ENCODE measurements at regions not wholly inside any gene's neighbourhood (a gene's known extent, or its start where the extent isn't known, plus 50 kb on each side); places are given as distances from the start of the nearest gene placed in this dataset.

GRCh38 chr4:63171341-63171740 is 1237.9 kb downstream of the TECRL start:
- DNase-seq (no peak), FAIRE-seq (no peak)
- no peak overlapping the region for H3K4me3 ChIP-seq (ENCODE audit: low read length in 3 of 3)
- H3K27me3 ChIP-seq (ENCODE audit: control insufficient read depth, insufficient read depth, low read length), result no peaks in the 10 kb centered on the region
- H3K36me3 ChIP-seq (ENCODE audit: control insufficient read depth in 2 of 3, insufficient read depth in 3 of 3, low read length in 3 of 3), result no peaks in the 10 kb centered on the region
- no peak for TF ChIP-seq CTCF (IDR thresholded peaks at IDR 0.05; ENCODE audit: borderline replicate concordance, extremely low read depth, insufficient read depth)
- H3K4me1 ChIP-seq (ENCODE audit: control insufficient read depth in 2 of 3, insufficient read depth in 2 of 3, low read depth in 1 of 3, low read length in 3 of 3), result no peaks in the 10 kb centered on the region
- no peaks in the 10 kb centered on the region for H3K9me3 ChIP-seq (ENCODE audit: control insufficient read depth in 2 of 3, insufficient read depth in 1 of 3, low read length in 3 of 3)
- intact Hi-C loops (cut with DNase I), result no loop called here
- H3K27ac ChIP-seq (ENCODE audit: low read depth in 2 of 2, low read length in 2 of 2), result no peak overlapping the region
- H3K9ac ChIP-seq (ENCODE audit: low read length in 3 of 3), result no peak overlapping the region

GRCh38 chr4:63170923-63171322 is 1238.3 kb downstream of the TECRL start:
- Histone ChIP-seq H3K27me3 (ENCODE audit: control insufficient read depth, insufficient read depth, low read length) (no peaks in the 10 kb centered on the region), H3K4me1 (ENCODE audit: control insufficient read depth in 2 of 3, insufficient read depth in 2 of 3, low read depth in 1 of 3, low read length in 3 of 3) (no peaks in the 10 kb centered on the region), H3K36me3 (ENCODE audit: control insufficient read depth in 2 of 3, insufficient read depth in 3 of 3, low read length in 3 of 3) (no peaks in the 10 kb centered on the region), H3K4me3 (ENCODE audit: low read length in 3 of 3) (no peak overlapping the region), H3K9me3 (ENCODE audit: control insufficient read depth in 2 of 3, insufficient read depth in 1 of 3, low read length in 3 of 3) (no peaks in the 10 kb centered on the region), H3K9ac (ENCODE audit: low read length in 3 of 3) (no peak overlapping the region), H3K27ac (ENCODE audit: low read depth in 2 of 2, low read length in 2 of 2) (no peak overlapping the region)
- intact Hi-C loops (cut with DNase I), result no loop called here
- no peak for TF ChIP-seq CTCF (IDR thresholded peaks at IDR 0.05; ENCODE audit: borderline replicate concordance, extremely low read depth, insufficient read depth)
- FAIRE-seq, result no peak
- no peak for DNase-seq

GRCh38 chr4:63169836-63170235 is 1239.4 kb downstream of the TECRL start:
- Histone ChIP-seq H3K36me3 (ENCODE audit: control insufficient read depth in 2 of 3, insufficient read depth in 3 of 3, low read length in 3 of 3) (no peaks in the 10 kb centered on the region), H3K27ac (ENCODE audit: low read depth in 2 of 2, low read length in 2 of 2) (no peak overlapping the region), H3K27me3 (ENCODE audit: control insufficient read depth, insufficient read depth, low read length) (no peaks in the 10 kb centered on the region), H3K9ac (ENCODE audit: low read length in 3 of 3) (no peak overlapping the region), H3K4me3 (ENCODE audit: low read length in 3 of 3) (no peak overlapping the region), H3K9me3 (ENCODE audit: control insufficient read depth in 2 of 3, insufficient read depth in 1 of 3, low read length in 3 of 3) (no peaks in the 10 kb centered on the region), H3K4me1 (ENCODE audit: control insufficient read depth in 2 of 3, insufficient read depth in 2 of 3, low read depth in 1 of 3, low read length in 3 of 3) (no peaks in the 10 kb centered on the region)
- FAIRE-seq, result no peak
- no peak for TF ChIP-seq CTCF (IDR thresholded peaks at IDR 0.05; ENCODE audit: borderline replicate concordance, extremely low read depth, insufficient read depth)
- DNase-seq, result no peak
- intact Hi-C loops (cut with DNase I), result no loop called here

- intact Hi-C loops (cut with DNase I), result no loop called here
- Histone ChIP-seq H3K27me3 (ENCODE audit: control insufficient read depth, insufficient read depth, low read length) (no peaks in the 10 kb centered on the region), H3K36me3 (ENCODE audit: control insufficient read depth in 2 of 3, insufficient read depth in 3 of 3, low read length in 3 of 3) (no peaks in the 10 kb centered on the region), H3K27ac (ENCODE audit: low read depth in 2 of 2, low read length in 2 of 2) (no peak overlapping the region), H3K4me1 (ENCODE audit: control insufficient read depth in 2 of 3, insufficient read depth in 2 of 3, low read depth in 1 of 3, low read length in 3 of 3) (no peaks in the 10 kb centered on the region), H3K9me3 (ENCODE audit: control insufficient read depth in 2 of 3, insufficient read depth in 1 of 3, low read length in 3 of 3) (peaks cover 0 to 13% (median 0%) of the 10 kb centered on the region in 3 donors), H3K9ac (ENCODE audit: low read length in 3 of 3) (no peak overlapping the region), H3K4me3 (ENCODE audit: low read length in 3 of 3) (no peak overlapping the region)
- TF ChIP-seq CTCF (IDR thresholded peaks at IDR 0.05; ENCODE audit: borderline replicate concordance, extremely low read depth, insufficient read depth), result no peak
- FAIRE-seq, result no peak
- DNase-seq, result no peak
Measured at GRCh38 chr4:63155561-63155960, 1253.7 kb downstream of the TECRL start.
